KMS-11 (cell line): ENCODE measurements at regions not wholly inside any gene's neighbourhood (a gene's known extent, or its start where the extent isn't known, plus 50 kb on each side); places are given as distances from the start of the nearest gene placed in this dataset.

ENCODE experiments used
- H2AFZ ChIP-seq: fragments of 200-600 bp; sonication (generic); 2 replicates; pipeline ENCODE4 v1.6.1; 2016; ENCODE audit warnings: antibody characterized with exemption, mixed run types, low read depth
- H3K27ac ChIP-seq: fragments of 200-600 bp; sonication (generic); 2 replicates; pipeline ENCODE4 v1.6.1; 2016; ENCODE audit warnings: mild to moderate bottlenecking, mixed run types
- H3K27me3 ChIP-seq: fragments of 200-600 bp; sonication (generic); 2 replicates; pipeline ENCODE4 v1.6.1; 2017; ENCODE audit warnings: mild to moderate bottlenecking, low read depth, mixed run types, moderate library complexity; ENCODE audit not compliant: insufficient read depth
- H3K36me3 ChIP-seq: fragments of 200-600 bp; sonication (generic); 2 replicates; pipeline ENCODE4 v1.6.1; 2017; ENCODE audit warnings: mild to moderate bottlenecking, mixed run types; ENCODE audit not compliant: insufficient read depth
- H3K4me1 ChIP-seq: fragments of 200-600 bp; sonication (generic); 2 replicates; pipeline ENCODE4 v1.6.1; 2016; ENCODE audit warnings: mild to moderate bottlenecking, low read depth, mixed run types; ENCODE audit not compliant: poor library complexity, severe bottlenecking
- H3K4me2 ChIP-seq: fragments of 200-600 bp; sonication (generic); 2 replicates; pipeline ENCODE4 v1.7.0; 2016; ENCODE audit warnings: mild to moderate bottlenecking, mixed run types
- H3K4me3 ChIP-seq: fragments of 200-600 bp; sonication (generic); IDR thresholded peaks from 2 replicates; pipeline ENCODE4 v1.6.1; 2017; ENCODE audit warnings: low read depth, low read length, mixed read lengths; ENCODE audit not compliant: insufficient read depth
- H3K79me2 ChIP-seq: fragments of 200-600 bp; sonication (generic); 2 replicates; pipeline ENCODE4 v1.6.1; 2016; ENCODE audit warnings: low read depth, mixed run types; ENCODE audit not compliant: insufficient read depth
- H3K9ac ChIP-seq: fragments of 200-600 bp; sonication (generic); 2 replicates; pipeline ENCODE4 v1.6.1; 2016; ENCODE audit warnings: mild to moderate bottlenecking, mixed run types
- H4K20me1 ChIP-seq: fragments of 200-600 bp; sonication (generic); 2 replicates; pipeline ENCODE4 v1.6.1; 2016; ENCODE audit warnings: mild to moderate bottlenecking, mixed run types; ENCODE audit not compliant: insufficient read depth
- CTCF ChIP-seq: fragments of 200-600 bp; sonication (generic); conservative IDR thresholded peaks from 2 replicates; pipeline ENCODE4 v1.6.1; 2017; ENCODE audit warnings: low read depth, mild to moderate bottlenecking, antibody characterized with exemption, low read length, moderate library complexity, mixed read lengths

GRCh38 chr1:230499496-230499895, 73.4 kb upstream of the PGBD5 start:
- Histone ChIP-seq H3K27ac (no peak overlapping the region), H3K9ac (no peak overlapping the region), H2AFZ (no peak overlapping the region), H3K36me3 (no peaks in the 10 kb centered on the region), H4K20me1 (no peaks in the 10 kb centered on the region), H3K27me3 (no peaks in the 10 kb centered on the region), H3K4me3 (no peak overlapping the region), H3K79me2 (no peaks in the 10 kb centered on the region), H3K4me2 (no peak overlapping the region), H3K4me1 (peaks cover 36% of the 10 kb centered on the region)
- TF ChIP-seq CTCF, result no peak

- H2AFZ ChIP-seq, result no peak overlapping the region
- H3K79me2 ChIP-seq, result no peaks in the 10 kb centered on the region
- no peaks in the 10 kb centered on the region for H3K27me3 ChIP-seq
- H4K20me1 ChIP-seq, result no peaks in the 10 kb centered on the region
- H3K4me1 ChIP-seq, result peaks cover 36% of the 10 kb centered on the region
- H3K27ac ChIP-seq, result no peak overlapping the region
- no peak overlapping the region for H3K4me2 ChIP-seq
- no peak overlapping the region for H3K4me3 ChIP-seq
- no peak overlapping the region for H3K9ac ChIP-seq
- no peak for TF ChIP-seq CTCF
- H3K36me3 ChIP-seq, result no peaks in the 10 kb centered on the region
These were observed 72.6 kb upstream of the PGBD5 start for GRCh38 chr1:230498704-230499103.

- Histone ChIP-seq H3K27me3 (no peaks in the 10 kb centered on the region), H4K20me1 (no peaks in the 10 kb centered on the region), H3K9ac (peak overlapping the region; percentile 83), H3K36me3 (no peaks in the 10 kb centered on the region), H3K27ac (peak overlapping the region; percentile 98), H3K4me3 (no peak overlapping the region), H2AFZ (peak overlapping the region; percentile 84), H3K4me2 (peak overlapping the region; percentile 67), H3K79me2 (no peaks in the 10 kb centered on the region), H3K4me1 (peaks cover 27% of the 10 kb centered on the region)
- no peak for TF ChIP-seq CTCF
These were observed 70.3 kb upstream of the PGBD5 start for GRCh38 chr1:230496451-230496850.

- TF ChIP-seq CTCF, result no peak
- Histone ChIP-seq H3K27me3 (no peaks in the 10 kb centered on the region), H3K4me1 (peaks cover 21% of the 10 kb centered on the region), H2AFZ (peak overlapping the region; percentile 84), H3K79me2 (no peaks in the 10 kb centered on the region), H3K4me2 (peak overlapping the region; percentile 67), H3K9ac (peak overlapping the region; percentile 83), H3K27ac (peak overlapping the region; percentile 98), H3K36me3 (no peaks in the 10 kb centered on the region), H4K20me1 (no peaks in the 10 kb centered on the region), H3K4me3 (no peak overlapping the region)
These were observed 69.8 kb upstream of the PGBD5 start for GRCh38 chr1:230495891-230496385.
